ENCODE measurements at regions not wholly inside any gene's neighbourhood (a gene's known extent, or its start where the extent isn't known, plus 50 kb on each side); places are given as distances from the start of the nearest gene placed in this dataset.

DNA sequence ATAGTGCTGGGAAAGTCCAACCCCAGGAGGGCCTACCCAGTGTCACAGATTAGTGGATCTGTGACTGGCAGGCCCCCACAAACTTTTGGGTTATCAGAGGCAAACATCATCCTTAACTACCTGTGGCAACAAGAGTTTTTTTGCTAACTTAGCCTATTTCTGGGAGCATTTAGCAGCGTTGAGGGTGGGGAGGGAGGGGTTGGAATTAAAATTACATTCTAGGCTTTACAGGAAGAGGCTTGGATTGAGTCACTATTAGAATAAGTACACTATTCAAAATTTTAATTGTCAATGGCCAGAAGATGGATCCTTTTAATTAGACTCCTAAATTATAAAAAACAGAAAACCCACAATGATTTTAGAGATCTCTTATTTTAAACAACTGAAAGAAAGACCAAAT lies 267.9 kb upstream of the NPSR1 start:
- TF ChIP-seq POLR2A (IDR thresholded peaks at IDR 0.05; ENCODE audit: low read depth, low read length) (no peak), TAF1 (IDR thresholded peaks at IDR 0.05; ENCODE audit: borderline replicate concordance, low read depth, low read length) (no peak), POLR2AphosphoS5 (IDR thresholded peaks at IDR 0.05; ENCODE audit: low read depth, low read length) (no peak)

Measured in GM12892 (cell line).